ENCODE measurements at regions not wholly inside any gene's neighbourhood (a gene's known extent, or its start where the extent isn't known, plus 50 kb on each side); places are given as distances from the start of the nearest gene placed in this dataset.
"Not testable (repeated sequence)": the region's sequence is repeated elsewhere in the genome, so short reads cannot be mapped to it uniquely, and the experiment has no call there.

DNA sequence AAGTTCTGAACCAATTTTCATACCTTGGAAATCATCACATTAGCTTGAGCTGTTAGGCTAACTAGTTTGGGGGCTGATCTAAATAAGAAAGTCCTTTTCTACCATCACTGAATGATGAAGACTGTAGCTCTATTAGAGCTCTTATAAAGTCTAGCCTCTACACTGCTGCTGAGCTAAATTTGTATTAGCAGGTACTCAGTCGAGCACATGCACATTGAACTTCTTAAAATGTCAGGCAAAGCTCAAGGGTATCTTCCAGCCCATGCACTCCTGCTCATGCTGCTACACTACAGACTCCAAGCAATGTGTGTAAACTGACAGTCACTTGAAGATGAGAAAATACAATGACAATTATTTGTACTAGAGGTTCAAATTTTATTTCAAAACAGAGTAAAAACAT lies 158.8 kb upstream of the TMEM229A start:
- TF ChIP-seq, protein P1, sequence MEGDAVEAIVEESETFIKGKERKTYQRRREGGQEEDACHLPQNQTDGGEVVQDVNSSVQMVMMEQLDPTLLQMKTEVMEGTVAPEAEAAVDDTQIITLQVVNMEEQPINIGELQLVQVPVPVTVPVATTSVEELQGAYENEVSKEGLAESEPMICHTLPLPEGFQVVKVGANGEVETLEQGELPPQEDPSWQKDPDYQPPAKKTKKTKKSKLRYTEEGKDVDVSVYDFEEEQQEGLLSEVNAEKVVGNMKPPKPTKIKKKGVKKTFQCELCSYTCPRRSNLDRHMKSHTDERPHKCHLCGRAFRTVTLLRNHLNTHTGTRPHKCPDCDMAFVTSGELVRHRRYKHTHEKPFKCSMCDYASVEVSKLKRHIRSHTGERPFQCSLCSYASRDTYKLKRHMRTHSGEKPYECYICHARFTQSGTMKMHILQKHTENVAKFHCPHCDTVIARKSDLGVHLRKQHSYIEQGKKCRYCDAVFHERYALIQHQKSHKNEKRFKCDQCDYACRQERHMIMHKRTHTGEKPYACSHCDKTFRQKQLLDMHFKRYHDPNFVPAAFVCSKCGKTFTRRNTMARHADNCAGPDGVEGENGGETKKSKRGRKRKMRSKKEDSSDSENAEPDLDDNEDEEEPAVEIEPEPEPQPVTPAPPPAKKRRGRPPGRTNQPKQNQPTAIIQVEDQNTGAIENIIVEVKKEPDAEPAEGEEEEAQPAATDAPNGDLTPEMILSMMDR (IDR thresholded peaks at IDR 0.05; ENCODE audit: low read depth, low read length), result no peak

DNA sequence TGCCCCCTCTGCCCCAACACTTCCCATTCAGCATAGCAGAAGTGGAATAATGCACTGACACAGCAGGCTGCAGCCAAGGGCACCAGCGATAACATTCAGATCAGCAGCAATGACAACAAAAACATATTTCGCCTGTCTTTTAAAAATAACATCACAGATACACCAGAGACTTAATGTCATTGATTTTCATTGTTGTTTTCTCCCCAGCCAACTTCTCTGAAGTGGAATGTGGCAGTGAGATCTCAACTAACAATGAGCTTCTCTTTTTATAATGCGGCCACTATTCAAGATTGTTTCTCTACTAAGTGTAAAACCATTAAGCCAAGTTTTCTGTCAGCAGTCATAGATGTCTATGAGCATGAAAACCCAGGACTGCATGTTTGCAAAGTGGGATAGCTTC lies 158.2 kb upstream of the TMEM229A start:
- no peak overlapping the region for H3K4me3 ChIP-seq (ENCODE audit: low read depth, low read length)
- TF ChIP-seq, protein P1 (IDR thresholded peaks at IDR 0.05; ENCODE audit: low read depth, low read length), result no peak

More for the DNA sequence above, 158.8 kb upstream of the TMEM229A start:
- no peak overlapping the region for H3K4me3 ChIP-seq (ENCODE audit: low read depth, low read length)

DNA sequence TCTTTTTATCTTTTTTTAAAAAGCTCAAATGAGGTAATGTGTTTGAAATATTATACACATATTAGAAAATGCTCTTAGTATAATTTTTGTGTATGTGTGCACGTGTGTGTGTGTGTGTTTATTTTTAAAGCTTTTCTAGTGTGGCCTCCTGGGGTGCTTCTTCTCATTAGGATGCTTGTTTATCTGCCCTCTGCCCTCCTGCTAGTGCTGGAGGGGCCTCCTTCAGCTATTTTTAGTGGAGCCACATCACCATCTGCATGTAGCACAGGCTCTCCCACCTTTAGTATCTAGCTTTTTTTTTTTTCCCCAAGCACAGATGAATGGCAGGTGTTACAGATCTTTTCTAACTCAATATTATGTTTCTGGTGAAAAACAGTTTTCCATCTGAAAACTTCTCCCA lies 155.7 kb upstream of the TMEM229A start:
- TF ChIP-seq, protein P1 (IDR thresholded peaks at IDR 0.05; ENCODE audit: low read depth, low read length), result no peak
- no peak overlapping the region for H3K4me3 ChIP-seq (ENCODE audit: low read depth, low read length)

DNA sequence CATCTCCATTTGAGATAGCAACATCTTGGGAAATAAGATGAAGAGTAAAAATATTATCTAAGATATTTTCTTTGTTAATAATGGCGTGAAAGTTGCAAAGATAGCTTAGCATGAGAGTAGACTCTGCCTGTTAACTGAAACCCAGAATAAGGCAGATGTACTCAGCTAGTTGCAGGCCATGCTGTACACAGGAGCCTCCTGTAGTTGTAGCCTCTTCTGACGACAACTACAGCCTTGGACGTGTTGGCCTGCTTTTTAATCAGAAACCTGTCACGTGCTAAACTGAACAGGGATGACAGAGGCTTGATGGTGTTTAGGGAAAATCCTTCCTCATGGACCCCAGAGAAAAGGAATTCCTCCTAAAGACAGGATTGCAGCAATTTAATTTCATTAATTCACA lies 155.1 kb upstream of the TMEM229A start:
- no peak overlapping the region for H3K4me3 ChIP-seq (ENCODE audit: low read depth, low read length)
- TF ChIP-seq, protein P1 (IDR thresholded peaks at IDR 0.05; ENCODE audit: low read depth, low read length), result no peak

GRCh38 chr7:124183649-124184048 lies 150.8 kb upstream of the TMEM229A start:
- H3K4me3 ChIP-seq (ENCODE audit: low read depth, low read length), result no peak overlapping the region
- TF ChIP-seq, protein P1 (IDR thresholded peaks at IDR 0.05; ENCODE audit: low read depth, low read length), result no peak

GRCh38 chr7:124179641-124180040 lies 146.8 kb upstream of the TMEM229A start:
- no peak overlapping the region for H3K4me3 ChIP-seq (ENCODE audit: low read depth, low read length)
- TF ChIP-seq, protein P1 (IDR thresholded peaks at IDR 0.05; ENCODE audit: low read depth, low read length), result no peak

GRCh38 chr7:124177891-124178290 lies 145.0 kb upstream of the TMEM229A start:
- no peak overlapping the region for H3K4me3 ChIP-seq (ENCODE audit: low read depth, low read length)
- TF ChIP-seq, protein P1 (IDR thresholded peaks at IDR 0.05; ENCODE audit: low read depth, low read length), result no peak

GRCh38 chr7:124171812-124172211 lies 138.9 kb upstream of the TMEM229A start:
- not testable (repeated sequence) for H3K4me3 ChIP-seq (ENCODE audit: low read depth, low read length)
